ENCODE measurements at regions not wholly inside any gene's neighbourhood (a gene's known extent, or its start where the extent isn't known, plus 50 kb on each side); places are given as distances from the start of the nearest gene placed in this dataset.

DNA sequence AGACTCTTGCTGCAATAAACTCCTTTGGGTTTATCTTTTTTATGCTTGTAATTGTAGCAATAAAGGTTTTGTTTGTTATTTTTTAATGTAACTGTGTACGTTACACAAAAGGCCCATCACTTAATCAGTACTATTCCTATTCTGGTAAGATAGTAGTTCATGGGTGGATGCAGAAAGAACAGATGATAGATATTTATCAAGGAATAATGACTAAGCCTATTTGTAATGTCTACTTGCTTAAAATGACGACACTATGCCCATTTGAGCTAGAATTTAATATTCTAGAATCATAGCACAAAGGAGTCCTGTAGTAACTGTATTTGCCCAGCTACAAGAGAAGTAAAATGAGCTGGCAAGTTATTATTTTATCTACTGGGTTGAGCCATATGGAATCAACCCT, 235.4 kb upstream of the DYNLRB2 start:
- Histone ChIP-seq H2BK120ac (ENCODE audit: insufficient read depth, low read length, poor library complexity) (no peak overlapping the region), H4K12ac (ENCODE audit: low read depth, low read length) (no peak overlapping the region), H2AFZ (ENCODE audit: insufficient read depth, low read length, poor library complexity) (no peak overlapping the region), H4K91ac (ENCODE audit: low read depth, low read length) (no peak overlapping the region), H3K4ac (ENCODE audit: low read depth, low read length) (no peak overlapping the region), H2BK5ac (ENCODE audit: low read depth, low read length, poor library complexity) (no peak overlapping the region), H3K4me1 (ENCODE audit: control insufficient read depth in 1 of 2, insufficient read depth in 2 of 2, low read length in 2 of 2) (peaks cover under 1 to 5% of the 10 kb centered on the region in 2 experiments), H3K14ac (ENCODE audit: low read length) (no peak overlapping the region), H3K27ac (ENCODE audit: low read depth, low read length) (no peak overlapping the region), H3K9me3 (ENCODE audit: insufficient read depth, low read depth, low read length) (no peaks in the 10 kb centered on the region), H3K4me2 (ENCODE audit: low read length) (no peak overlapping the region), H3K79me2 (ENCODE audit: control insufficient read depth, insufficient read depth, low read length, poor library complexity) (no peaks in the 10 kb centered on the region), H3K79me1 (ENCODE audit: low read length) (peaks cover under 1% of the 10 kb centered on the region), H4K8ac (ENCODE audit: low read depth, low read length) (no peak overlapping the region), H2AK5ac (ENCODE audit: low read length) (no peak overlapping the region), H2BK12ac (ENCODE audit: low read length) (no peak overlapping the region), H3K4me3 (ENCODE audit: low read depth, low read length) (no peak overlapping the region), H3K27me3 (ENCODE audit: insufficient read depth, low read length) (no peaks in the 10 kb centered on the region), H3K36me3 (ENCODE audit: control insufficient read depth in 1 of 2, insufficient read depth in 2 of 2, low read length in 2 of 2) (no peaks in the 10 kb centered on the region), H3K9ac (ENCODE audit: low read length) (no peak overlapping the region), H3K23ac (ENCODE audit: low read length) (no peak overlapping the region), H3K18ac (ENCODE audit: low read length) (no peak overlapping the region)
- DNase-seq: no peak
- WGBS (ENCODE audit: extremely low coverage, insufficient coverage, insufficient read length): no CpG with 5 or more reads among the region's 2 CpGs

DNA sequence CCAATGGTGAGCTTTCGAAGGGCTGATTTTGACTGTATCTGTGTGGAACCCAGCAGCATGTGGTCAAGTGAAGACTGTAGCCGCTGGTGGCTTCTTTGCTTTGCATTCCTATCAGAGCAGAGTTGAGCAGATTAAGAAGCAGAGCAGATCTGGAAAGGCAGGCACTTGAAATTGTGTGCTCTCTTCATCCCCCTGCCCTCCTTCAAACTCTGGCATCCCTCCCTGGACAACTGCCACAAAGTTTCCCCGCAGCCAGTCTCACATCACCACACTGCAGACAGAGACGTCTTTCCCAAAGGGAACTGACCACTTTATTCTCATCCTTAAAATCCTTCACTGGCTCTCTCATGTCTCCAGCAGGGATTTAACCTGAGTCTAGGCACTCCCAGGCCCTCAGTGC, 237.1 kb upstream of the DYNLRB2 start:
- no peak overlapping the region for H4K8ac ChIP-seq (ENCODE audit: low read depth, low read length)
- no peak overlapping the region for H2BK5ac ChIP-seq (ENCODE audit: low read depth, low read length, poor library complexity)
- no peaks in the 10 kb centered on the region for H3K36me3 ChIP-seq (ENCODE audit: control insufficient read depth in 1 of 2, insufficient read depth in 2 of 2, low read length in 2 of 2)
- H3K9ac ChIP-seq (ENCODE audit: low read length): no peak overlapping the region
- no peak overlapping the region for H2BK12ac ChIP-seq (ENCODE audit: low read length)
- no peak overlapping the region for H2AFZ ChIP-seq (ENCODE audit: insufficient read depth, low read length, poor library complexity)
- no peak overlapping the region for H3K23ac ChIP-seq (ENCODE audit: low read length)
- H4K91ac ChIP-seq (ENCODE audit: low read depth, low read length): no peak overlapping the region
- no peaks in the 10 kb centered on the region for H3K27me3 ChIP-seq (ENCODE audit: insufficient read depth, low read length)
- no peak overlapping the region for H3K14ac ChIP-seq (ENCODE audit: low read length)
- WGBS (ENCODE audit: extremely low coverage, insufficient coverage, insufficient read length): no CpG with 5 or more reads among the region's 4 CpGs
- H3K79me1 ChIP-seq (ENCODE audit: low read length): peaks cover 2% of the 10 kb centered on the region
- H3K9me3 ChIP-seq (ENCODE audit: insufficient read depth, low read depth, low read length): no peaks in the 10 kb centered on the region
- no peak overlapping the region for H3K4me2 ChIP-seq (ENCODE audit: low read length)
- H3K18ac ChIP-seq (ENCODE audit: low read length): no peak overlapping the region
- H3K79me2 ChIP-seq (ENCODE audit: control insufficient read depth, insufficient read depth, low read length, poor library complexity): no peaks in the 10 kb centered on the region
- H2BK120ac ChIP-seq (ENCODE audit: insufficient read depth, low read length, poor library complexity): no peak overlapping the region
- H2AK5ac ChIP-seq (ENCODE audit: low read length): no peak overlapping the region
- H4K12ac ChIP-seq (ENCODE audit: low read depth, low read length): no peak overlapping the region
- no peak for DNase-seq
- peaks cover 3 to 8% of the 10 kb centered on the region in 2 experiments for H3K4me1 ChIP-seq (ENCODE audit: control insufficient read depth in 1 of 2, insufficient read depth in 2 of 2, low read length in 2 of 2)
- no peak overlapping the region for H3K4me3 ChIP-seq (ENCODE audit: low read depth, low read length)
- no peak overlapping the region for H3K27ac ChIP-seq (ENCODE audit: low read depth, low read length)
- H3K4ac ChIP-seq (ENCODE audit: low read depth, low read length): no peak overlapping the region

DNA sequence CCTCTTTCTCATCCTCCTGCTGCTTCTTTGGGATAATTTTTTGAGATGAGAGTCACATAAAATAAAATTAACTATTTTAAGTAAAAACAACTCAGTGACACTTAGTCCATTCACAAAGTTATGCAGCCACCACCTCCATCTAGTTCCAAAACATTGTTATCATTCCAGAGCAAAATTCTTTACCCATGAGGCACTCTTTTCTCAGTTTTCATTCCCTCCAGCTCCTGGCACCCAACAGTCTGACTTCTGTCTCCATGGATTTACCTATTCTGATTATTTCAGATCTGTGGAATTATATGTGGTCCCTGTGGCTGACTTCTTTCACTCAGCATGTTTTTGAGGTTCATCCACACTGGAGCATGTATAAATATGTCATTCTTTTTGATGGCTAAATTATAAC, 239.9 kb upstream of the DYNLRB2 start:
- Histone ChIP-seq H4K91ac (ENCODE audit: low read depth, low read length) (no peak overlapping the region), H3K4me2 (ENCODE audit: low read length) (peak overlapping the region; percentile 24), H3K79me1 (ENCODE audit: low read length) (peaks cover 2% of the 10 kb centered on the region), H3K14ac (ENCODE audit: low read length) (no peak overlapping the region), H3K79me2 (ENCODE audit: control insufficient read depth, insufficient read depth, low read length, poor library complexity) (no peaks in the 10 kb centered on the region), H3K9ac (ENCODE audit: low read length) (no peak overlapping the region), H4K8ac (ENCODE audit: low read depth, low read length) (no peak overlapping the region), H3K27me3 (ENCODE audit: insufficient read depth, low read length) (no peaks in the 10 kb centered on the region), H4K12ac (ENCODE audit: low read depth, low read length) (no peak overlapping the region), H3K4ac (ENCODE audit: low read depth, low read length) (no peak overlapping the region), H3K23ac (ENCODE audit: low read length) (no peak overlapping the region), H2BK12ac (ENCODE audit: low read length) (no peak overlapping the region), H3K4me1 (ENCODE audit: control insufficient read depth in 1 of 2, insufficient read depth in 2 of 2, low read length in 2 of 2) (peaks cover 3 to 8% of the 10 kb centered on the region in 2 experiments), H2BK5ac (ENCODE audit: low read depth, low read length, poor library complexity) (no peak overlapping the region), H3K18ac (ENCODE audit: low read length) (no peak overlapping the region), H3K36me3 (ENCODE audit: control insufficient read depth in 1 of 2, insufficient read depth in 2 of 2, low read length in 2 of 2) (no peaks in the 10 kb centered on the region), H3K9me3 (ENCODE audit: insufficient read depth, low read depth, low read length) (no peaks in the 10 kb centered on the region), H3K4me3 (ENCODE audit: low read depth, low read length) (no peak overlapping the region), H2AFZ (ENCODE audit: insufficient read depth, low read length, poor library complexity) (no peak overlapping the region), H2AK5ac (ENCODE audit: low read length) (no peak overlapping the region), H2BK120ac (ENCODE audit: insufficient read depth, low read length, poor library complexity) (no peak overlapping the region), H3K27ac (ENCODE audit: low read depth, low read length) (peak overlapping the region; percentile 42)
- DNase-seq: peak in 1 of 2 donors; percentile 67

DNA sequence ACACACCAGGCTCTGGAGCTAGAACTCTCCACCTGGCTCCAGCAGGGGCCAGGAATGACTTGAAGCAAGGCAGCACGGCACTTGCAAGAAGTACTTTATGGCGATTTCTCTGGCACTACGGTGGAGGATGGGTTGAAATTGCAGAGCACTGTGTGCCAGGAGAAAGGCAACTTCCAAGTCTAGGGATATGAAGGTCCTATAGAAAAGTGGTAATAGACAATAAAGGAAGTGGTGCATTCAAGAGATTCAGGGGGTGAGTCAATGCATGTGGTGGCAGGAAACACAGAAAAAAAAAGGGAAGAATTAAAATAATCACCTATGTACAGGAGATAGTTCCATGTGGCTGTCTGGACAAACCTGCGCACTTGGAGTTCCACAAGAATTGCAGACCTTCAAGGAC, 240.3 kb upstream of the DYNLRB2 start:
- H2BK5ac ChIP-seq (ENCODE audit: low read depth, low read length, poor library complexity): no peak overlapping the region
- H3K23ac ChIP-seq (ENCODE audit: low read length): no peak overlapping the region
- no peak overlapping the region for H2AFZ ChIP-seq (ENCODE audit: insufficient read depth, low read length, poor library complexity)
- no peak overlapping the region for H4K12ac ChIP-seq (ENCODE audit: low read depth, low read length)
- peak overlapping the region; percentile 53 for H4K8ac ChIP-seq (ENCODE audit: low read depth, low read length)
- H3K79me2 ChIP-seq (ENCODE audit: control insufficient read depth, insufficient read depth, low read length, poor library complexity): no peaks in the 10 kb centered on the region
- no peak overlapping the region for H2AK5ac ChIP-seq (ENCODE audit: low read length)
- H4K91ac ChIP-seq (ENCODE audit: low read depth, low read length): no peak overlapping the region
- no peaks in the 10 kb centered on the region for H3K27me3 ChIP-seq (ENCODE audit: insufficient read depth, low read length)
- peaks cover 3 to 8% of the 10 kb centered on the region in 2 experiments for H3K4me1 ChIP-seq (ENCODE audit: control insufficient read depth in 1 of 2, insufficient read depth in 2 of 2, low read length in 2 of 2)
- H3K4me3 ChIP-seq (ENCODE audit: low read depth, low read length): no peak overlapping the region
- peak overlapping the region; percentile 68 for H2BK120ac ChIP-seq (ENCODE audit: insufficient read depth, low read length, poor library complexity)
- no peaks in the 10 kb centered on the region for H3K36me3 ChIP-seq (ENCODE audit: control insufficient read depth in 1 of 2, insufficient read depth in 2 of 2, low read length in 2 of 2)
- no peaks in the 10 kb centered on the region for H3K9me3 ChIP-seq (ENCODE audit: insufficient read depth, low read depth, low read length)
- H3K9ac ChIP-seq (ENCODE audit: low read length): no peak overlapping the region
- H3K4ac ChIP-seq (ENCODE audit: low read depth, low read length): no peak overlapping the region
- H3K18ac ChIP-seq (ENCODE audit: low read length): peak overlapping the region; percentile 11
- no CpG with 5 or more reads among the region's 4 CpGs for WGBS (ENCODE audit: extremely low coverage, insufficient coverage, insufficient read length)
- peak overlapping the region; percentile 24 for H3K4me2 ChIP-seq (ENCODE audit: low read length)
- no peak for DNase-seq
- H3K27ac ChIP-seq (ENCODE audit: low read depth, low read length): peak overlapping the region; percentile 42
- H3K14ac ChIP-seq (ENCODE audit: low read length): peak overlapping the region; percentile 46
- peaks cover 2% of the 10 kb centered on the region for H3K79me1 ChIP-seq (ENCODE audit: low read length)
- H2BK12ac ChIP-seq (ENCODE audit: low read length): peak overlapping the region; percentile 81

Measured in trophoblast cell (in vitro differentiated cells and primary cell).